ENCODE measurements at regions not wholly inside any gene's neighbourhood (a gene's known extent, or its start where the extent isn't known, plus 50 kb on each side); places are given as distances from the start of the nearest gene placed in this dataset.

- Histone ChIP-seq H3K27ac (peak overlapping the region; percentile 89 to 97), H3K36me3 (no peaks in the 10 kb centered on the region), H3K4me1 (peaks cover 0 to 7% of the 10 kb centered on the region in 2 donors), H3K27me3 (no peaks in the 10 kb centered on the region), H3K9me3 (no peaks in the 10 kb centered on the region), H3K4me3 (no peak overlapping the region)
- intact Hi-C loops (cut with DNase I; ENCODE audit: low total_unique reads), result no loop called here
- TF ChIP-seq POLR2A (IDR thresholded peaks at IDR 0.05), result no peak
- no peak for TF ChIP-seq CTCF (IDR thresholded peaks at IDR 0.05)
- TF ChIP-seq POLR2AphosphoS5 (IDR thresholded peaks at IDR 0.05), result peak in 1 of 3 donors; percentile 8
- DNase-seq (ENCODE audit: low spot score in 2 of 2), result no peak
These were observed 107.6 kb upstream of the IPO9 start for GRCh38 chr1:201721082-201722049.

GRCh38 chr1:201724039-201724765, 104.8 kb upstream of the IPO9 start:
- Histone ChIP-seq H3K9me3 (no peaks in the 10 kb centered on the region), H3K27me3 (no peaks in the 10 kb centered on the region), H3K4me3 (no peak overlapping the region), H3K27ac (peak overlapping the region; percentile 55 to 84), H3K36me3 (no peaks in the 10 kb centered on the region), H3K4me1 (peaks cover 0 to 4% of the 10 kb centered on the region in 2 donors)
- intact Hi-C loops (cut with DNase I; ENCODE audit: low total_unique reads), result no loop called here
- no peak for DNase-seq (ENCODE audit: low spot score in 2 of 2)
- TF ChIP-seq CTCF (IDR thresholded peaks at IDR 0.05) (no peak), POLR2AphosphoS5 (IDR thresholded peaks at IDR 0.05) (peak in 1 of 3 donors; percentile 26)

GRCh38 chr1:201724766-201725118, 104.2 kb upstream of the IPO9 start:
- Histone ChIP-seq H3K4me3 (no peak overlapping the region), H3K36me3 (no peaks in the 10 kb centered on the region), H3K27me3 (no peaks in the 10 kb centered on the region), H3K27ac (peak overlapping the region; percentile 55 to 84), H3K4me1 (peaks cover 0 to 4% of the 10 kb centered on the region in 2 donors), H3K9me3 (no peaks in the 10 kb centered on the region)
- TF ChIP-seq POLR2AphosphoS5 (IDR thresholded peaks at IDR 0.05) (no peak), POLR2A (IDR thresholded peaks at IDR 0.05) (no peak), CTCF (IDR thresholded peaks at IDR 0.05) (no peak)
- DNase-seq (ENCODE audit: low spot score in 2 of 2), result no peak
- intact Hi-C loops (cut with DNase I; ENCODE audit: low total_unique reads), result no loop called here

- DNase-seq (ENCODE audit: low spot score in 2 of 2), result no peak
- Histone ChIP-seq H3K27me3 (no peaks in the 10 kb centered on the region), H3K4me1 (no peaks in the 10 kb centered on the region), H3K27ac (no peak overlapping the region), H3K4me3 (no peak overlapping the region), H3K9me3 (no peaks in the 10 kb centered on the region), H3K36me3 (no peaks in the 10 kb centered on the region)
- TF ChIP-seq CTCF (IDR thresholded peaks at IDR 0.05), result no peak
- no peak for TF ChIP-seq POLR2A (IDR thresholded peaks at IDR 0.05)
- no peak for TF ChIP-seq POLR2AphosphoS5 (IDR thresholded peaks at IDR 0.05)
- intact Hi-C loops (cut with DNase I; ENCODE audit: low total_unique reads), result no loop called here
These were observed 102.3 kb upstream of the IPO9 start for GRCh38 chr1:201726700-201727099.

- Histone ChIP-seq H3K36me3 (no peaks in the 10 kb centered on the region), H3K27me3 (no peaks in the 10 kb centered on the region), H3K9me3 (no peaks in the 10 kb centered on the region), H3K27ac (no peak overlapping the region), H3K4me3 (no peak overlapping the region), H3K4me1 (no peaks in the 10 kb centered on the region)
- TF ChIP-seq POLR2A (IDR thresholded peaks at IDR 0.05), result no peak
- TF ChIP-seq CTCF (IDR thresholded peaks at IDR 0.05), result no peak
- no peak for TF ChIP-seq POLR2AphosphoS5 (IDR thresholded peaks at IDR 0.05)
- intact Hi-C loops (cut with DNase I; ENCODE audit: low total_unique reads), result no loop called here
- DNase-seq (ENCODE audit: low spot score in 2 of 2), result no peak
These were observed 100.2 kb upstream of the IPO9 start for GRCh38 chr1:201728731-201729130.
